ENCODE measurements at regions not wholly inside any gene's neighbourhood (a gene's known extent, or its start where the extent isn't known, plus 50 kb on each side); places are given as distances from the start of the nearest gene placed in this dataset.

GRCh38 chrX:3204606-3205005 lies 141.8 kb downstream of the MXRA5 start:
- Histone ChIP-seq H3K27me3 (ENCODE audit: insufficient read depth) (no peaks in the 10 kb centered on the region), H3K4me3 (ENCODE audit: low read depth in 2 of 2, low read length in 1 of 2) (no peak overlapping the region), H3K4me2 (no peak overlapping the region), H4K20me1 (ENCODE audit: insufficient read depth) (no peaks in the 10 kb centered on the region), H2AFZ (ENCODE audit: low read depth) (no peak overlapping the region), H3K9me3 (no peaks in the 10 kb centered on the region), H3K27ac (ENCODE audit: low read depth in 2 of 2, low read length in 1 of 2) (no peak overlapping the region), H3F3A (replicated peaks; ENCODE audit: insufficient read depth) (no peaks in the 10 kb centered on the region), H3K9ac (no peak overlapping the region), H3K36me3 (replicated peaks in 1 of 2; ENCODE audit: control insufficient read depth in 1 of 2, insufficient read depth in 2 of 2, low read length in 1 of 2) (no peaks in the 10 kb centered on the region), H3K79me2 (ENCODE audit: insufficient read depth) (no peaks in the 10 kb centered on the region), H3K4me1 (ENCODE audit: control insufficient read depth in 1 of 2, insufficient read depth in 2 of 2, low read depth in 1 of 2, low read length in 1 of 2) (no peaks in the 10 kb centered on the region), H3K9me2 (no peaks in the 10 kb centered on the region)
- DNase-seq, result no peak
- 11% methylated on average over 5 of the region's 5 CpGs for WGBS (ENCODE audit: low lambda C conversion rate)
- ChIA-PET POLR2A (no interaction called here), CTCF (no interaction called here)
- TF ChIP-seq TCF12 (IDR thresholded peaks at IDR 0.05), result no peak
- TF ChIP-seq MAX (IDR thresholded peaks at IDR 0.05; ENCODE audit: low read depth), result no peak
- TF ChIP-seq NRF1 (IDR thresholded peaks at IDR 0.05; ENCODE audit: low read depth, low read length), result no peak
- no peak for TF ChIP-seq GABPA (IDR thresholded peaks at IDR 0.05; ENCODE audit: low read depth)
- no peak for TF ChIP-seq TAF1 (IDR thresholded peaks at IDR 0.05; ENCODE audit: borderline replicate concordance, low read depth, low read length)
- no peak for TF ChIP-seq RAD21 (IDR thresholded peaks at IDR 0.05; ENCODE audit: low read length)
- no peak for TF ChIP-seq RCOR1 (IDR thresholded peaks at IDR 0.05; ENCODE audit: low read length)

GRCh38 chrX:3195845-3196244 lies 150.6 kb downstream of the MXRA5 start:
- Histone ChIP-seq H2AFZ (ENCODE audit: low read depth) (no peak overlapping the region), H3K4me2 (no peak overlapping the region), H3K9me2 (no peaks in the 10 kb centered on the region), H3K79me2 (ENCODE audit: insufficient read depth) (no peaks in the 10 kb centered on the region), H3K4me3 (ENCODE audit: low read depth in 2 of 2, low read length in 1 of 2) (no peak overlapping the region), H3K9me3 (no peaks in the 10 kb centered on the region), H3K27me3 (ENCODE audit: insufficient read depth) (no peaks in the 10 kb centered on the region), H3K9ac (no peak overlapping the region), H3K4me1 (ENCODE audit: control insufficient read depth in 1 of 2, insufficient read depth in 2 of 2, low read depth in 1 of 2, low read length in 1 of 2) (no peaks in the 10 kb centered on the region), H4K20me1 (ENCODE audit: insufficient read depth) (no peaks in the 10 kb centered on the region), H3K27ac (ENCODE audit: low read depth in 2 of 2, low read length in 1 of 2) (no peak overlapping the region), H3F3A (replicated peaks; ENCODE audit: insufficient read depth) (no peaks in the 10 kb centered on the region), H3K36me3 (replicated peaks in 1 of 2; ENCODE audit: control insufficient read depth in 1 of 2, insufficient read depth in 2 of 2, low read length in 1 of 2) (no peaks in the 10 kb centered on the region)
- TF ChIP-seq NFIC (IDR thresholded peaks at IDR 0.05; ENCODE audit: borderline replicate concordance), result no peak
- TF ChIP-seq USF2 (IDR thresholded peaks at IDR 0.05; ENCODE audit: borderline replicate concordance, low read depth, low read length), result no peak
- TF ChIP-seq FOXJ3 (CRISPR knock-in tag; IDR thresholded peaks at IDR 0.05), result no peak
- no peak for TF ChIP-seq TAF1 (IDR thresholded peaks at IDR 0.05; ENCODE audit: borderline replicate concordance, low read depth, low read length)
- TF ChIP-seq YY1 (IDR thresholded peaks at IDR 0.05; ENCODE audit: low read depth), result no peak
- WGBS (ENCODE audit: low lambda C conversion rate), result 14% methylated on average over 1 of the region's 1 CpG
- ChIA-PET POLR2A (no interaction called here), CTCF (no interaction called here)
- no peak for DNase-seq

- CTCF ChIA-PET, result no interaction called here
- POLR2A ChIA-PET, result no interaction called here
Measured at GRCh38 chrX:3192835-3193234, 151.6 kb downstream of the ARSF start.

More at GRCh38 chrX:3192835-3193234, 151.6 kb downstream of the ARSF start:
- no peak overlapping the region for H3K9ac ChIP-seq
- no peak for TF ChIP-seq POLR2AphosphoS5 (IDR thresholded peaks at IDR 0.05; ENCODE audit: low read depth, low read length)
- no peak for TF ChIP-seq NRF1 (IDR thresholded peaks at IDR 0.05; ENCODE audit: low read depth, low read length)
- TF ChIP-seq GABPA (IDR thresholded peaks at IDR 0.05; ENCODE audit: low read depth), result no peak
- TF ChIP-seq JUND (IDR thresholded peaks at IDR 0.05), result no peak
- no peak overlapping the region for H3K4me2 ChIP-seq
- no peaks in the 10 kb centered on the region for H3K79me2 ChIP-seq (ENCODE audit: insufficient read depth)
- H3K27ac ChIP-seq (ENCODE audit: low read depth in 2 of 2, low read length in 1 of 2), result no peak overlapping the region
- DNase-seq, result no peak
- H3K9me3 ChIP-seq, result no peaks in the 10 kb centered on the region
- no peak overlapping the region for H2AFZ ChIP-seq (ENCODE audit: low read depth)
- H3F3A ChIP-seq (replicated peaks; ENCODE audit: insufficient read depth), result no peaks in the 10 kb centered on the region
- no peaks in the 10 kb centered on the region for H4K20me1 ChIP-seq (ENCODE audit: insufficient read depth)
- no peaks in the 10 kb centered on the region for H3K4me1 ChIP-seq (ENCODE audit: control insufficient read depth in 1 of 2, insufficient read depth in 2 of 2, low read depth in 1 of 2, low read length in 1 of 2)
- 9% methylated on average over 4 of the region's 4 CpGs for WGBS (ENCODE audit: low lambda C conversion rate)
- H3K36me3 ChIP-seq (replicated peaks in 1 of 2; ENCODE audit: control insufficient read depth in 1 of 2, insufficient read depth in 2 of 2, low read length in 1 of 2), result no peaks in the 10 kb centered on the region
- H3K4me3 ChIP-seq (ENCODE audit: low read depth in 2 of 2, low read length in 1 of 2), result no peak overlapping the region
- H3K27me3 ChIP-seq (ENCODE audit: insufficient read depth), result no peaks in the 10 kb centered on the region
- H3K9me2 ChIP-seq, result no peaks in the 10 kb centered on the region

Data from SK-N-SH (cell line).